NCI-H526 (cell line): ENCODE measurements at regions not wholly inside any gene's neighbourhood (a gene's known extent, or its start where the extent isn't known, plus 50 kb on each side); places are given as distances from the start of the nearest gene placed in this dataset.

Experiments used
- DNase-seq, 2 experiments: peaks; one replicate each; lab custom pipeline; 2025; lab: John Stamatoyannopoulos, UW

DNA sequence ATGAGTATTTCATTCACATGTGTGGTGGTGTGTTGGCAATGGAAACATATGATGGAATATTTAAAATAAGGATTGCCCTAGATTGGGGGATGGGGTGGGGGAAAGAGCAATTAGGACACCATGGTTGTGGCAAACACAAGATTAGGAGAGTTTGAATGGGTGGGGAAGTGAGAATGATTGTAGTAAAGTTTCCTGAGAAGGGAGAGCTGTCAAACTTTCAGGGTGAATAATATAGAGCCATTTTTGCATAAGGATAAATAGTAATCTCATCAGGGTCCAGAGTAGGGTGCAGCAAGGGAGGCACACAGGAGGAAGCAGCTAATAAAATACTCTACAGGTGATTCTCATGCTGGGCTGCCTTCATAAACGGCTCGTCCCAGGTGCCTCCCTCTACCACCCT lies 294.9 kb upstream of the MARCKS start:
- DNase-seq = peak in 1 of 2 experiments; percentile 1

DNA sequence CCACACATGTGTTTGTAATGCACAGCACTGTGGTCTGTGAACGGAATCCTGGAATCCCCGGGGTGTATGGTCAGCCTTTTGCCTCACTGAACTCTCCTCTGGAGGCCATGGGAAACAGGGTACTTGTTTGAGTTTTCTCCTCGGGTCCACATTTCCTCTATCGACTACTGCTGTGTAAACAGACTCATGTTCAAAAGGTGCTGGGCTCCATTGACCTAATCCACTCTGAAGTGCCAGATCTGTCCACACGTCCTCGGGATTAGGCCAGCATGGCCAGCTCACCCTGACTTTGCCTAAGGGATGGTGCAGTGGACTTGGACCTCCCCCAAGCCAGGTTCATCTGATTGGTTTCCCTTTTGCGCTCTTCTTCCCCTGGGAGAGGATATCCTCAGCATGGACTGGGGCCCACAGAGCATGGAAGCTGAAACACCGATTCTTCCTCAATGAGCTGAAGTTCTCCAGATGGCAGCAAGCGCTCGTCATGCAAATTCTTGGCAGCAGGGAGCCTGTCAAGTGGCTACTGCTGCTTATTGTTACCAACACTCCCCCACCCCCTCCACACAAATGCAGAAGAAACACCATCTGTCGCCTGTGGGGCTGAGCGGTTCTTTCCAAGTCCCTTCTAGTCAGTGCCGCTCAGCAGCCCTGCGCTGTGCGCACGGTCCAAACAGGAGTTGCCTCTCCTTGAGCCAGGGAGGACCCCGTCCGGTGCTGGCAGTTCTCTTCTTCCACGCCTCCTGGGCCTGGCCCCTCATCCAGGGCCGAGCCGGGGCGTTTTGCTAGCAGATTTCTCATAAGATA lies 292.6 kb upstream of the MARCKS start:
- DNase-seq = peak; percentile 94

DNA sequence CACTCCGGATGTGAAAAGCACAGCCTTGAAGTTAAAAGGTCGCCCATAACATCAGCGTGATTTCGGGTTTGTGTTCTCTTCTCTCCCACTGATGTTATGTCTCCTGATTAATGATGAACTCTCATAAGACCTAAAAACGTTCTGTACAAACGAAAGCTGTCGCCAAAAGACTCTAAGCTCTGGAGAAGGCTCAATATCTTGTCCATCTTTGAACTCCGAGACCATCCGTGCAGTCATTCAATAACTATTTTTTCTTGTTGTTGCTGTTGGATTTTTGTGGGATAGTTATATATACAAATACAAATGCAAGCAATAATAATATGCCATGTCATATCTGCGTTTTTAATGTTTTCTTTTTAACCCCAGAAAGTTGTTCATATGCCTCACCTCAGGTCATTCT lies 291.8 kb upstream of the MARCKS start:
- no peak for DNase-seq

DNA sequence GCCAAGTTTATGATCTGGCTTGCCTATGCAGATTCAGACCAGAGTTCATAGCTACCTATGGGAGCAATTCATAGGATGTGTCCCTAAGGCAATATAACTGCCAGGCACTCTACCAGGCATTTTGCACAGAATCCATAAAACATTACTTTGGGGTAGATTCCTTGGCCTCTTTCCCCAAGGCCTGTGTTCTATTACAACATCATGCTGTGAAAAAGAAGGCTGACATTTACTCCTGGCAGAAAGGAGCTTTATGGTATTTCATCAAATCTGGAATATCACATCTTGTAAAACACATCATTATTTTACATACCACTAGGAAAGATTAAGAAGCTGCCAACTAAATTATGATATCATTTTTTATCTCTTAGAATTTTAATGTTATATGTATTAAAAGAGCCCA lies 287.0 kb upstream of the MARCKS start:
- DNase-seq = no peak

DNA sequence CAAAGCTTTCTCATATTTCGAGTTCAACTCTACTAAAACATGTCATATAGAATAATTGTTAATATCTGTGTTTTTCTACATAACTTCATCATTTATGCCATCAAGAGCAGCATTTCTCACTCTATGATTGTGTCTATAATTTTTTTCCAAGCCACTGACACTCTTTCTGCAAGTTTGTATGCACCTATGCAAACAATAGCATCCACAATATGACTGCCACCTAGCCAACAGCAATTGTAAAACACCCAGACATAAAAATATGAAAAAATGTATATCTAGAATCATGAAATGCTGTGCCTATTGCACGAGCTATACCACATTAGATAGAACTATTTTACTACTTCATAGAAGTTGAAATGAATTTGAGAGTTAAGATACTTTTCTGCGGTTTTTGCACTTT lies 286.5 kb upstream of the MARCKS start:
- peak in 1 of 2 experiments; percentile 2 for DNase-seq

DNA sequence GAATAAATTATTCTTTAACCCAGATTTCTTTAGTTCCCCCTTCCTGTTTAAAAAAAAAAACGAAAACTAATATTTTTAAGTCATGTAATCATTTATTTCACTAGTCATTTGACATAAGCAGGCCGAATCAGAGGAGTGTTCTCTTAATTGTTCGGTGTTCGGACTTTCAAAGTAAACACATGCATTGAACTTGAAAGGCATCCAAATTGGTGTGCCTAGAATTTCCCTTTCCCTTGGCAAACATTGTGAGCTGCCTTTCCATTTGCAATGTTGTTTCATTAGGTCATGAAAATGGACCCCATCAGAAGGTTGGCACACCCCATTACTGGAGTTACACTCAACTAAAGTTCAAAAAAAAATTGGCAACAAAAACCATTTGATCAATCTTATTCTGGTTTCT lies 283.0 kb upstream of the MARCKS start:
- no peak for DNase-seq

DNA sequence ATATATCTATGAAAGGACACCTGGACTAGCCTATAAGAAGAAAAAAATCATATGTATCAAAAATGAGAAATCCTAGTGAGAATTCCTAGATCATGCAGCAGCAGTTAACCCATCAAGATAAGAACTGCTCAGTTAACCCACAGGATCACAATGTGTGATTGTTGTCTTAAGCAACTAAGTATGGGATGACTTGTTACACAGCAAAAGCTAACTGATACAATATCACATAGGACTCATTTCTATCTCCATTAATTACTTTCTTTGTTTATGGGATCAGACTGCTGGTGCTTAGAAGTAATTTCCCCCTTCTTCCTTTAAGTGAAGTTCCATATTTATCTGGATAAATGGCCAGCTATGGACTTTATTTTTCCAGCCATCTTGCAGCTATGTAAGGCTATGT lies 280.8 kb upstream of the MARCKS start:
- no peak for DNase-seq

DNA sequence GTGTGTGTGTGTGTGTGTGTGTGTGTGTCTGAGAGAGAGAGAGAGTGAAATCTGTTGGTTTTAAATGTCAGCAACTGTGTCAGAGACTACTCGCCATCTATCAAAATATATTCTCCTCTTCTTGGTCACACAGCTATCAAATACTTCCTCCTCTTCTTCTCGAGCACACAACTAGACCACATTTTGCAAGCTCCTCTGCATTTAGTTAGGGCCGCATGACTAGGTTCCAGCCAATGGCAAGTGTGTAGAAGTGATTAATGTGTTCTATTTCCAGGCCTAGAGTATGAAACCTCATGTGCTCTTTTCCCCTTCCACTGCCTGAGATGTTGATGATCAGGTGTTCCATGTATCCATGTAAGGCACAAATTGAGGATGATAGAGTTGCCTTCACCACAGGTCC lies 278.5 kb upstream of the MARCKS start:
- no peak for DNase-seq

DNA sequence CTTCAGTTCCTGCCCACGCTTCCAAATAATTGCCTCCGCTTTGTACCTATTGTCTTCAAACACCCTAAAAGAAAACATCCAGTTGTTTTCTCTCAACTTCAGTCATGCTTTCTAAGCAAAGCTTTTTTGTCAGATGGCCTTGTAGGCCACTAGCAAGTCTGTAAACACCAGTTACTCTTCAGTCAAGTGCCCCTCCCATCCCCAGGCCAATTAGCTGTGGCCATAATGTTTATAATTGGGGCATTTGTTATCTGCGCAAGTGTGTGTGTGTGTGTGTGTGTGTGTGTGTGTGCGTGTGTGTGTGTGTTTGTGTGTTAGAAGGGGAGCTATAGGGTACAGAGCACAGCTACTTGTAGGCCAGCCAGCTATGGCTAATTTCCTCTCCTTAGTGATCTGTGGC lies 272.4 kb upstream of the MARCKS start:
- peak in 1 of 2 experiments; percentile 2 for DNase-seq

DNA sequence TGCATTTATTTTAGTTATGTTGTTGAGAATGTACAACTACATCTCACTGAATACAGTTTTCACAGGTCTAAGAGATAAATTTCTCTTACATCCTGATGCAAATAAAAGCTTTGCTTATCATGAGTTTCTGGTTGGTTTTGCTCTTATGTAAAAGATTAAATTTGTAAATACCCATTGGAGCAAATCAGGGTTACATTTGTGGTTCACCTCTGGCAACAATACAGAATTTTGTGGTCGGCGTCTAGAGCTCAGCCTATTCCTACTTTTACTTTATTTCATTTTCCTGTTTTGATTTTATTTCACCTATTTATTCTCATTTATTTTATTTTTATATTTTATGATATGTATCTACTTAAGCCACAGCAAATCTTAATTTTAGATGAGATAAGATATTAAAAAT lies 271.9 kb upstream of the MARCKS start:
- DNase-seq = peak in 1 of 2 experiments; percentile 30

DNA sequence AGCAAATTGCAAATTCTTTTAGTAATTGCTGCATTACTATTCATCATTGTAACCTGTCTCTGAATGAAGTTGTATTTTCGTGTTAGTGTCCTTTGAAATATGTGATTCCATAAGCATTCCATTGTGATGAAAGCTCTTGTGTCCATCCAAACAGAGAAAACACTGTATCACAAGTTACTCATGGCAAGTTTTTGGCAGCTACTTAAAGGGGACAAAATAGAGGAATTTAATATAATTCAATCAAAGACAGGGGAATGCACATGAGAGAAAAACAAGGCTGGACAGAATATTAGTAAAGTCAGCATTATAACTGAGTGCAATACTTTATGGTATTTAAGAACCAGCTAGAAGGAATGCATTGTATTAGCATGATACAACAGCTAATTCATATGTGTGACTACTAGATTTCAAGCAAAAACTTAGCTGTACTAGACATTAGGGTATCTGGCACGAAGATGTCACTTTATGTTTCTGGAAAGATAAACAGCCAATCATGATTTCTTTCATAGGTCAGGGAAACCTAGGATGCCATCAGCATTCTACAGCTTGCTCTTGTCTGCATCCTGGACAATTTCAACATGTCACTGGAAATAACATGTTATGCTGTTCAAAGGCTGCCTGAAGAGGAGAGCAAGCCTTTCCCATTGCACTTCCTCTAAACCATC lies 270.6 kb upstream of the MARCKS start:
- DNase-seq = no peak

DNA sequence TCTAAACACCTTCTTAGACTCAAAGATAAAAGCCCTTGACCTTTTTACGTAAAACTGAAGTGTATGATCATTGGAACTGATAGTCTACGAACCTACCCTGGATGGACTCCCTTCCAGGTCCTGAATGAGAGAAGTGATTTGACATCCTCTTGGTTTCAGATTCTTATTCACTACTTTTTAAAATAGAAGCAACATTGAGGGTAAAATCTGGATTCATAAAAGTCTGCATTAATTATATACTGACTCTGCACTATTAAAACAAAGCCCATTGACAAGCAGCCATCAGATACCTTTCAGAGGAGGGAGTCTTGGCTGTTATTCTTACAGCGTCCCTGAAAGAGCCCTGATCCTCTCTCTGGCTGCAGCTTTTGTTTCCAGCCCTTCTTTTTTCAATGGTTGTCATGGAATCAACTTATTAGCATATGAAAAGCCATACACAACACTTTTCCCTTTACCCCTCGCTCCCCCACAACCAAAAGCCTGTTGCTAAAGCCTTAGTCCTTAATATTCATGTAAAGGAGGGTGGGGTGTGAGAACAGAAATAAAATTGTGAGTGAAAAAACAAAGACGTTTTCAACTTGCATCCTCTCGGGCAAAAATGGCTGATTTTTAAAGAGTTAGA lies 270.0 kb upstream of the MARCKS start:
- DNase-seq = no peak

DNA sequence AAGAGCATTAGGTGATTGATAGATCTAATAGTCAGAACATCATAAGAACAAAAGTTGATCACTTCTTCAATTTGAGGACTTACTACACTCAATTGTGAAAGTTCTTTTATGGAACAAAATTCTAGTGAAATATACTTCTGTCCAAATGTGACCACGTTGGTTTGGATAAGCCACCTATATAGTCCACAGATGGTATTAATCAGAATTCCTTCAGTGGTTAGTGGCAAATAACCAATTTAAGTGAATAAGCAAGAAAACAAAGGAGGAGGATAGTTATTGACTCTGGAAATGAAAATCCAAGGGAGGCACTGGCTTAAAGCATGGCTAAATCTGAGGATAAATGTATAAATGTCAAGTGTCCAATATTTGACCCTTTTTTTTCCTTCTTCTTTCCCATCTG lies 268.5 kb upstream of the MARCKS start:
- DNase-seq = no peak

DNA sequence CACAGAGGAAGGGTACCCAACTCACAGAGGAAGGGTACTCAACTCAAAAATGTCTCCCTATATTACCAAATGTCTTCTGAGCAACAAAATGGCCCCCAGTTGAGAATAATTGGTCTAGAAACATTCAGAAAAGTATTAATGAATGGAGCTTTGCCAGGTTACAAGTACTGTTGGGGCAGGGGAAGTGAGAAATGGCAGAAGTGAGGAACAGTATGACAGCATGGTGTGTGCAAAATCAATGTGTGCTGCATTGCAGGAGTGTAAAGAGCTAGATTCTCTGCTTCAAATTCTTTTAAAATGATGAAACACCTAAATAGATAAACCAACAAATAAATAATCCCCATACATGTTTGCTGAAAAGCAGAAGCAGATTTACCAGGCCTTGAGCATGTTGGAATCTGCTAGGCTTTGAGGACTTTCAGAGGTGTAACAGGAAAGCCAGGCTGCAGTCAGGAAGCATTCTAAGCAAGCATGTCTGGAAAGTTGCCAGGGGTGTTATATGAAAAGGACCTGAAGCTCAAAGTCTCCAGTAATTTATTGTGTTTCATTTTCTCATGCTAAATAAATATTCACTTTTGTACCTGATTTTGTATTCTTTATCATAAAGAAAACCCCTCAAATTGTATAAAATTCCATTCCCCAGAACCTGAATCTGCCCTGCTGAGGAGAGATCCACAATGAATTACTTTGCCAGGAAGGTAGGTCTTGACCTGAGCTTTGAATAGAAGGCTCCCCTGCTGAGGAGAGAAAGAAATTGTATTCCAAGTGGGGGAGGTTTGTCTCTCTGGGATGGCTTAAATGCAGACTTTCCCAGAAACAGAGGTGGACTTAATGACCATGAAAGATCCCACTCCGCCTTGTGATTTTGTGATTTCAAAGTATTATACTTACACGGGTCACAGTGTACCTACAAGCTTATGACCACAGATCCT lies 265.0 kb upstream of the MARCKS start:
- DNase-seq = no peak

DNA sequence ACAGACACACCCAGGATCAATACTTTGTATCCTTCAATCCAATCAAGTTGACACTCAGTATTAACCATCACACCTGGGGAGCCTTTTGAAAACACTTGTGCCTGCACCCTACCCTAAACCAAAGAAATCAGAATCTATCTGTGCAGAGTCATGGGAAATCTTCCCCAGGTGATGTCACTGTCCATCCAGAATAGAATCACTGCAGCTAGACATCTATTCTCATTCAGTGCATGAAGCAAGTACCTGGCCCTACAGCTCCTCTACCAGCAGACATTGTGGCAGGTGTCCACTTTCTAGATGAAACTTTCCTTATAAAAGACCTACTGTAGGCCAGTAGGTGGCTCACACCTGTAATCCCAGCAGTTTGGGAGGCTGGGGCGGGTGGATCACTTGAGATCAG lies 262.4 kb upstream of the MARCKS start:
- no peak for DNase-seq

DNA sequence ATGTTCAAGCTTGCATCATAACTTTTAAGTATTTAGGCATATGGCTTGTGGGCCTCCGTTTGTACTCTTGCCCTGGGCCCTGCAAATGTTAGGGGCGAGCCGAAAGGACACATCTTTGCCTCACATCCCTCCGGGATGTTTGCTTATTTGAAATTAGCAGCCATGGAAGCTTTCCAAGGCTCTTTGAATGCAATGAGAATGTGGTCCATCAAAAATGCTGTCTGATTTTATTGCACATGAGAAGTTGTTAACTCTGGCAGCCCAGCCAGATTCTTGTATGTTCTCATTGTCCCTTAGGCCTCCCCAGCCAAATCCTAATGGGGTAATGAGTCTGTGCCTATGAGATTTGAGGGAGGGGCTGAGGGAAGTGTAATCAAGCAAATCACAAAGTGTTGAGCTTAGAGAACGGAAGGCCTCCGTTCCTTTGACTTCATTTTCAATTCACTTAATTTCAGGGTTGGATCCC lies 261.2 kb upstream of the MARCKS start:
- DNase-seq = peak in 1 of 2 experiments; percentile 4

DNA sequence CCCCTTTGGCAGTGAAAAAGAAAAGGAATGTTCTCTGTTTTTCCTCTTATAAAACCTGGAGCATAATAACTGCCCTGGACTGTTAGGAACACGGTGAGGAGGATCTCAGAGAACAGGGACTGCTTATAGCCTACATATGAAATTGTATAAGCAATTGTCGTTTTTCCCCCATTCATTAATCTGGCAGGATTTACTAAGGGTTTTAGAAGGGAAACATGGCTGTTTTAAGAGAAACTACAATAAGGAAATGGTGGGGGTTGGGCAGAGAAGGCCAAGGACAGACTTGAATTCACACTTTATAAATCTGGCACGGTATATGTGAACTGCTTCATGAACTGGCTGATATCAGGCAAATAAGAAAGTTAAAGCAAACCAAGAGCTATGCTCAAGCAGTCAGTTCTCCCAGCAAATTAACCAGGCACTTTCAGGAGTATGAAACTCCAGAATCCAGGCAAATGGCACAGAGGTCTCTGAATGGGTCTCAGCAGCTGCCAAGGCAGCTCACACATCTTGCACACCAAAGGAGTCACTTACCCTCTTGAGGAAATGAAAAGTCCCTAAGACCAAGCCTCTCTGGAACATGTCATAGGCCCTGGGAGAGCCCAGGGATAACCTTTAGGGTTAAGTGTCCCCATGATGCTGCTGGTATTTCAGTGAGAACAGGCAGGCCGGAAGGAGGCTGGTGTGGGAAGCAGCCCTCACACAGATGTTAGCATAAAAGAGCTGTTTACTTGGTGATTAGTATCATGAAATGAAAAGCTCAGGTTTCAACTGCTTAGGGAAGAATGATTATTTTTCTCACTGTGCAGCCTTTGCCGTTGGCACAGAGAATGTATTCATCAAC lies 260.5 kb upstream of the MARCKS start:
- peak; percentile 39 to 70 for DNase-seq

DNA sequence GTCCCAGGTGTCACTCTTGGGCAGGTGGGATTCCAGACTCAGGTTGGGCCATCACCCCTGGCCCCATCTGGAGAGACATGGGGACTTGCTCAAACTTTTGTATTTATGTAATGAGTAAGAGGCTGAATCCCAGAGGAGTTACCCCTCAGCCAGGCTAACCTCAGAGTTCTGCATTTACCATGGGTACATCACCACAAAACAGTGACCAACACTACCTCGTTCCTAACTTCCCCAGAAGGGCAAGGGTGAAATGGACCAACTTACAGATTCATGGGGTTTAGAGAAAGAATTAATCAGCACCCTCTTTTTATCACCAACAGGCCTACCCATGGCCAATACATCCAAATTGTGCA lies 259.9 kb upstream of the MARCKS start:
- DNase-seq = no peak

DNA sequence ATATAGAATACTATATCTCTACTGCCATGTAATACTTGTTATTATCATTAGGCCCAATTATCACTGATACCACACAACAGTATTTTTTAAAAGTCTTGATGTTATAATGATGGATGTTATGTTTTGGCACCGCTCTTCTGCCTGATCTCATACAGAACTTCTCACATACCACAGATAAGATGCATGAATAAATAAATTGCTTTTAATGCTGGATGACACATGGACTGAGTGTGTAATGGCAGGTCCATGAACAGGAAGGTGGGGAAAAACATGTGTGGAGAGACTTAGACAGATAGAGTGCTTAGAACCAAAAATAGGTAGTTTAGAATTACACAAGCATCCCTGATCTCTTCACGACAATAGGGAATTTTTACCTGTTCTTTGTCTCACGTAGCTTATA lies 258.4 kb upstream of the MARCKS start:
- DNase-seq = no peak

DNA sequence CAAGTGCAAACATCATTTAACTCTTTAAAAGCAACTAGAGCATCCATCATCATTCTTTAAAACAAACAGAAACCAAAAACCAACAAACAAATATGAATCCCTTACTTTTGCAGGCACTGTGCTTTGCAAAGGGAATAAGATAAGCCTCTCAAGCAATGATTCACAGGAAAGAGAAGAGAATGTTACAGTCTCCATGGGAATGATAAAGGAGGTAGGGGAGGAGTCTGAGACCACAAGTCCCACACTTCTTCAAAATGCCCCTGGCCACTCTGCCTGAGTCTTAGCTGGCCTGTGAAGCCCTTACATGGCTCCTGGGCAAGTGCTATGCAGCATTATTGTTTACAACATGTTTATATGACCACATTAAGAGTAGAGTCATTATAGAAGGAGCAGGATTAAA lies 257.7 kb upstream of the MARCKS start:
- no peak for DNase-seq
